Fibroblast of lung (primary cell): ENCODE measurements at regions not wholly inside any gene's neighbourhood (a gene's known extent, or its start where the extent isn't known, plus 50 kb on each side); places are given as distances from the start of the nearest gene placed in this dataset.

Source experiments
- CTCF ChIP-seq, 2 donors: IDR thresholded peaks in 1 of 2; conservative IDR thresholded peaks in 1 of 2; 1 replicate in 1 of 2; 2 replicates in 1 of 2; pipeline ENCODE4 v1.5.1; 2011 to 2012; ENCODE audit warnings: low read length in 2 of 2, control low read depth in 1 of 2, inconsistent platforms in 1 of 2, low read depth in 1 of 2, mild to moderate bottlenecking in 1 of 2
- EZH2 ChIP-seq: IDR thresholded peaks from 2 replicates; pipeline ENCODE4 v1.5.1; 2012; ENCODE audit warnings: low read length, control low read depth, mild to moderate bottlenecking; ENCODE audit errors: missing control alignments

DNA sequence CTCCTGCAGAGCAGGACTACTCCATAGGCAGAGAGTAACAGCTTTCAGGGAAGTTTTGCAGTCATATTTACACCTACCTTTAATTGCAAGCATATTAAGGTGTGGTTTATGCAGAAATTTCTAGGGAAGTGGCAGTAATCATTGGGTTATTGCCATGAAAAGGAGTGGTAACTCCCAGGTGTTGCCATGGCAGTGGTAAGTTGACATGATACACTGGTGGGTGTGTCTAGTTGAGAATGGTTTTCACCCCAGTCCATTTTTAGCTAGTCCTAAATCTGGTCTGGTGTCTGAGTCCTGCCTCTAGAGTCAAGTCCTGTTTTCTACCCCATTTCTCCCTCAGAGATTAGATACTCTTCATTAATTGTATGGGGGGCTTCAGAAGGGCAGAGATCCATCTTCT is 128.4 kb upstream of the GMNC start:
- TF ChIP-seq CTCF (conservative IDR thresholded peaks at IDR 0.05 in 1 of 2, IDR thresholded peaks at IDR 0.05 in 1 of 2; ENCODE audit: low read depth in 1 of 2, low read length in 2 of 2) (no peak), EZH2 (no peak)
